ENCODE measurements at regions not wholly inside any gene's neighbourhood (a gene's known extent, or its start where the extent isn't known, plus 50 kb on each side); places are given as distances from the start of the nearest gene placed in this dataset.
A peak's percentile ranks its signal among the peaks of the same experiment; 100 is the strongest.
"Not testable (repeated sequence)": the region's sequence is repeated elsewhere in the genome, so short reads cannot be mapped to it uniquely, and the experiment has no call there.

GRCh38 chr1:79252598-79252997 is 246.1 kb upstream of the ADGRL4 start:
- DNase-seq (ENCODE audit: low spot score), result no peak

GRCh38 chr1:79239840-79240239 is 233.3 kb upstream of the ADGRL4 start:
- no peak for DNase-seq (ENCODE audit: low spot score)

GRCh38 chr1:79235301-79236002 is 228.9 kb upstream of the ADGRL4 start:
- DNase-seq (ENCODE audit: low spot score), result no peak

- DNase-seq (ENCODE audit: low spot score), result no peak
Measured at GRCh38 chr1:79232818-79233217, 226.3 kb upstream of the ADGRL4 start.

GRCh38 chr1:79230751-79231150 is 224.2 kb upstream of the ADGRL4 start:
- not testable (repeated sequence) for DNase-seq (ENCODE audit: low spot score)

- no peak for DNase-seq (ENCODE audit: low spot score)
Measured at GRCh38 chr1:79226963-79227362, 220.4 kb upstream of the ADGRL4 start.

GRCh38 chr1:79224537-79224936 is 218.0 kb upstream of the ADGRL4 start:
- DNase-seq (ENCODE audit: low spot score), result no peak

GRCh38 chr1:79220509-79220908 is 214.0 kb upstream of the ADGRL4 start:
- no peak for DNase-seq (ENCODE audit: low spot score)

GRCh38 chr1:79215311-79215710 is 208.8 kb upstream of the ADGRL4 start:
- no peak for DNase-seq (ENCODE audit: low spot score)

- DNase-seq (ENCODE audit: low spot score), result no peak
Measured at GRCh38 chr1:79207786-79208185, 201.3 kb upstream of the ADGRL4 start.

- no peak for DNase-seq (ENCODE audit: low spot score)
Measured at GRCh38 chr1:79207331-79207730, 200.8 kb upstream of the ADGRL4 start.

- DNase-seq (ENCODE audit: low spot score), result no peak
Measured at GRCh38 chr1:79204779-79205479, 198.4 kb upstream of the ADGRL4 start.

GRCh38 chr1:79198832-79199231 is 192.3 kb upstream of the ADGRL4 start:
- peak; percentile 19 for DNase-seq (ENCODE audit: low spot score)

GRCh38 chr1:79197421-79197820 is 190.9 kb upstream of the ADGRL4 start:
- DNase-seq (ENCODE audit: low spot score), result peak; percentile 4

GRCh38 chr1:79196211-79196610 is 189.7 kb upstream of the ADGRL4 start:
- no peak for DNase-seq (ENCODE audit: low spot score)

- DNase-seq (ENCODE audit: low spot score), result peak; percentile 39
Measured at GRCh38 chr1:79193211-79194079, 186.9 kb upstream of the ADGRL4 start.

- DNase-seq (ENCODE audit: low spot score), result no peak
Measured at GRCh38 chr1:79190074-79190473, 183.5 kb upstream of the ADGRL4 start.

GRCh38 chr1:79188337-79188736 is 181.8 kb upstream of the ADGRL4 start:
- peak; percentile 49 for DNase-seq (ENCODE audit: low spot score)

GRCh38 chr1:79186260-79186659 is 179.7 kb upstream of the ADGRL4 start:
- no peak for DNase-seq (ENCODE audit: low spot score)

GRCh38 chr1:79177844-79178243 is 171.3 kb upstream of the ADGRL4 start:
- DNase-seq (ENCODE audit: low spot score), result no peak

- DNase-seq (ENCODE audit: low spot score), result peak; percentile 30
Measured at GRCh38 chr1:79161077-79161476, 154.5 kb upstream of the ADGRL4 start.

GRCh38 chr1:79155991-79156390 is 149.5 kb upstream of the ADGRL4 start:
- DNase-seq (ENCODE audit: low spot score), result no peak
